OCI-LY3 (cell line): ENCODE measurements at regions not wholly inside any gene's neighbourhood (a gene's known extent, or its start where the extent isn't known, plus 50 kb on each side); places are given as distances from the start of the nearest gene placed in this dataset.

Source experiments
- CTCF ChIP-seq: fragments of 200-600, 300-600 bp; sonication (generic); IDR thresholded peaks from 2 replicates; pipeline ENCODE4 v1.5.1; 2014; ENCODE audit warnings: antibody characterized with exemption, low read length, low read depth
- EZH2phosphoT487 ChIP-seq: fragments of 200-600 bp; shearing (Covaris generic); IDR thresholded peaks from 2 replicates; pipeline ENCODE4 v1.6.1; 2018; ENCODE audit warnings: antibody characterized with exemption, mixed run types, low read depth

- TF ChIP-seq CTCF (no peak), EZH2phosphoT487 (no peak)
Measured at GRCh38 chr18:8952174-8952573, 150.3 kb upstream of the NDUFV2 start.
